K562 (cell line): ENCODE measurements at regions not wholly inside any gene's neighbourhood (a gene's known extent, or its start where the extent isn't known, plus 50 kb on each side); places are given as distances from the start of the nearest gene placed in this dataset.

Experiments used
- ATAC-seq: fragments of 200-7000 bp; cut with Tn5 transposase; 3 replicates; pipeline ENCODE4 v1.9.1; 2020; ENCODE audit warnings: moderate library complexity
- BruUV-seq: library from RNA; stranded (reverse); fragments of 400-500 nt; replicated peaks from 2 replicates; lab custom pipeline; 2021; lab: Mats Ljungman, UMichigan
- CTCF ChIA-PET: fragments of 300-600 bp; formaldehyde crosslinking; extraction: SDS; loops from one replicate; lab custom pipeline; 2021; ENCODE audit warnings: low intra/inter-chr PET ratio; lab: Yijun Ruan, JAX
- POLR2A ChIA-PET: fragments of 300-600, 350-650 bp; sonication (Branson Sonifier 250); formaldehyde crosslinking; extraction: SDS; loops from one replicate; lab custom pipeline; 2021; ENCODE audit warnings: antibody characterized with exemption, inconsistent platforms; lab: Yijun Ruan, JAX
- DNase-seq, 4 experiments: peaks; one replicate each; pipeline versions ENCODE4 v3.0.0 to v3.0.0-alpha.2; 2011 to 2018; ENCODE audit warnings: low spot score in 3 of 4, mixed read lengths in 3 of 4; ENCODE audit errors: extremely low read depth in 1 of 4
- FAIRE-seq: peaks from 2 replicates; lab custom pipeline; 2011; peaks lifted over from hg19 to GRCh38; lab: Jason Lieb, UNC
- H2AFZ ChIP-seq: 2 replicates; pipeline ENCODE4 v1.6.0; 2011; ENCODE audit warnings: low read depth, low read length, control low read depth, inconsistent platforms
- H3K27ac ChIP-seq: fragments of 200-600 bp; 3 replicates; pipeline ENCODE4 v1.8.0; 2011; ENCODE audit warnings: low read depth, mild to moderate bottlenecking, control low read depth, inconsistent platforms, low read length, moderate library complexity, mixed read lengths; ENCODE audit errors: extremely low read depth
- H3K27me3 ChIP-seq, 2 experiments: fragments of 300-600 bp in 1 of 2; 2 replicates in 1 of 2; 3 replicates in 1 of 2; pipeline versions ENCODE4 v1.6.0 to v1.8.0; 2011; ENCODE audit warnings: inconsistent platforms in 2 of 2, low read length in 2 of 2, mild to moderate bottlenecking in 1 of 2, mixed read lengths in 1 of 2, moderate library complexity in 1 of 2; ENCODE audit not compliant: control insufficient read depth in 2 of 2, insufficient read depth in 2 of 2
- H3K36me3 ChIP-seq: fragments of 300-600 bp; 3 replicates; pipeline ENCODE4 v1.8.0; 2011; ENCODE audit warnings: mild to moderate bottlenecking, low read length, inconsistent platforms; ENCODE audit not compliant: control insufficient read depth, insufficient read depth
- H3K4me1 ChIP-seq, 2 experiments: fragments of 200-600 bp in 1 of 2; replicated peaks in 1 of 2; 2 replicates in 1 of 2; 3 replicates in 1 of 2; pipeline versions ENCODE4 v1.5.1 to v1.8.0; 2011; ENCODE audit warnings: inconsistent platforms in 2 of 2, low read length in 2 of 2, mild to moderate bottlenecking in 1 of 2, mixed read lengths in 1 of 2, moderate library complexity in 1 of 2; ENCODE audit not compliant: control insufficient read depth in 2 of 2, insufficient read depth in 2 of 2
- H3K4me2 ChIP-seq: 2 replicates; pipeline ENCODE4 v1.6.1; 2011; ENCODE audit warnings: low read length, control low read depth, inconsistent platforms, mixed read lengths; ENCODE audit not compliant: insufficient read depth
- H3K4me3 ChIP-seq: fragments of 200-600 bp; sonication (generic), shearing (Covaris generic); 2 replicates; pipeline ENCODE4 v1.5.1; 2016; ENCODE audit warnings: control low read depth, inconsistent platforms
- H3K79me2 ChIP-seq: fragments of 200-600 bp; 3 replicates; pipeline ENCODE4 v1.8.0; 2011; ENCODE audit warnings: low read length, inconsistent platforms; ENCODE audit not compliant: control insufficient read depth, insufficient read depth
- H3K9ac ChIP-seq, 2 experiments: 2 replicates each; pipeline versions ENCODE4 v1.6.0 to v1.6.1; 2011; ENCODE audit warnings: low read depth in 2 of 2, low read length in 2 of 2, control low read depth in 1 of 2, inconsistent platforms in 1 of 2, mild to moderate bottlenecking in 1 of 2, mixed read lengths in 1 of 2; ENCODE audit not compliant: insufficient read depth in 1 of 2
- H3K9me1 ChIP-seq: one replicate; pipeline ENCODE4 v1.6.0; 2011; ENCODE audit warnings: inconsistent platforms, mild to moderate bottlenecking, low read length, moderate library complexity; ENCODE audit not compliant: control insufficient read depth, insufficient read depth
- H3K9me3 ChIP-seq: replicated peaks from 2 replicates; pipeline ENCODE4 v1.5.1; 2011; ENCODE audit warnings: low read depth, low read length, inconsistent platforms; ENCODE audit not compliant: control insufficient read depth, insufficient read depth
- H4K20me1 ChIP-seq: replicated peaks from 2 replicates; pipeline ENCODE4 v1.6.1; 2011; ENCODE audit warnings: low read length, inconsistent platforms, mixed read lengths; ENCODE audit not compliant: control insufficient read depth, insufficient read depth
- CREBBP ChIP-seq: IDR thresholded peaks from one replicate; pipeline ENCODE4 v1.6.1; 2012; ENCODE audit warnings: low read depth, mild to moderate bottlenecking, control low read depth, inconsistent platforms, low read length
- DNMT1 ChIP-seq: fragments of 450-650 bp; IDR thresholded peaks from 2 replicates; pipeline ENCODE4 v1.6.1; 2016; ENCODE audit warnings: antibody characterized with exemption, mild to moderate bottlenecking
- FOXJ3 ChIP-seq: sonication (generic); formaldehyde crosslinking; IDR thresholded peaks from 2 replicates; pipeline ENCODE4 v1.4.0; 2020; ENCODE audit warnings: mild to moderate bottlenecking, missing genetic modification reagents
- KDM1A ChIP-seq, 2 experiments: fragments of 450-650 bp; IDR thresholded peaks; 2 replicates each; pipeline ENCODE4 v1.6.1; 2016; ENCODE audit warnings: mild to moderate bottlenecking in 2 of 2
- SPI1 ChIP-seq: IDR thresholded peaks from 2 replicates; pipeline ENCODE4 v1.6.1; 2011; ENCODE audit warnings: low read depth, low read length, control low read depth, borderline replicate concordance
- ZBTB17 ChIP-seq: fragments of 450-650 bp; formaldehyde crosslinking; IDR thresholded peaks from 2 replicates; pipeline ENCODE4 v1.4.0; 2020; ENCODE audit warnings: mild to moderate bottlenecking
- ZEB2 ChIP-seq: fragments of 450-650 bp; IDR thresholded peaks from 2 replicates; pipeline ENCODE4 v1.6.1; 2016
- ZNF143 ChIP-seq: sonication (generic); formaldehyde crosslinking; IDR thresholded peaks from 2 replicates; pipeline ENCODE4 v1.9.0; 2022; ENCODE audit warnings: mild to moderate bottlenecking, missing genetic modification reagents
- ZNF436 ChIP-seq: fragments of 250-450, 450-650 bp; sonication (Bioruptor Pico); formaldehyde crosslinking; IDR thresholded peaks from 2 replicates; pipeline ENCODE4 v1.7.0; 2020; ENCODE audit warnings: mild to moderate bottlenecking
- ZNF699 ChIP-seq: fragments of 250-450 bp; sonication (Bioruptor Pico); IDR thresholded peaks from 2 replicates; pipeline ENCODE4 v1.8.0; 2021; ENCODE audit warnings: mild to moderate bottlenecking, moderate library complexity; ENCODE audit not compliant: insufficient replicate concordance
- WGBS: fragments of 100-300 bp; shearing (Covaris generic); methylation state at CpG from one replicate; pipeline ENCODE4 v1.1.6; 2016; ENCODE audit warnings: low coverage, mixed read lengths; ENCODE audit not compliant: insufficient coverage; ENCODE audit errors: missing lambda C conversion rate; 5-methylcytosine and 5-hydroxymethylcytosine counted together
- in situ Hi-C: fragments of 300-500 bp; cut with MboI; formaldehyde crosslinking; loops from 4 replicates; pipeline ENCODE4 v1.15.0; 2018; ENCODE audit warnings: inconsistent platforms, mixed read lengths
- intact Hi-C: fragments of 100-400 bp; cut with micrococcal nuclease; formaldehyde crosslinking; loops from 2 replicates; pipeline ENCODE4 v1.14.2; 2022
- TF ChIP-seq, protein P1 (sequence below): fragments of 450-650 bp; formaldehyde crosslinking; IDR thresholded peaks from 2 replicates; pipeline ENCODE4 v1.4.0; 2020; ENCODE audit warnings: mild to moderate bottlenecking, moderate library complexity
- TF ChIP-seq, protein P2 (sequence below): fragments of 450-650 bp; formaldehyde crosslinking; IDR thresholded peaks from 2 replicates; pipeline ENCODE4 v1.4.0; 2022; ENCODE audit warnings: mild to moderate bottlenecking, moderate library complexity
- TF ChIP-seq, protein P3 (sequence below): fragments of 250-450 bp; sonication (Bioruptor Pico); IDR thresholded peaks from 2 replicates; pipeline ENCODE4 v1.5.0; 2020; ENCODE audit warnings: mild to moderate bottlenecking, borderline replicate concordance
- TF ChIP-seq, protein P4 (sequence below): sonication (generic); formaldehyde crosslinking; IDR thresholded peaks from 2 replicates; pipeline ENCODE4 v1.8.0; 2022; ENCODE audit warnings: mild to moderate bottlenecking, low read depth, missing genetic modification reagents
- TF ChIP-seq, protein P5 (sequence below): sonication (generic); IDR thresholded peaks from 2 replicates; pipeline ENCODE4 v1.6.1; 2016

DNA sequence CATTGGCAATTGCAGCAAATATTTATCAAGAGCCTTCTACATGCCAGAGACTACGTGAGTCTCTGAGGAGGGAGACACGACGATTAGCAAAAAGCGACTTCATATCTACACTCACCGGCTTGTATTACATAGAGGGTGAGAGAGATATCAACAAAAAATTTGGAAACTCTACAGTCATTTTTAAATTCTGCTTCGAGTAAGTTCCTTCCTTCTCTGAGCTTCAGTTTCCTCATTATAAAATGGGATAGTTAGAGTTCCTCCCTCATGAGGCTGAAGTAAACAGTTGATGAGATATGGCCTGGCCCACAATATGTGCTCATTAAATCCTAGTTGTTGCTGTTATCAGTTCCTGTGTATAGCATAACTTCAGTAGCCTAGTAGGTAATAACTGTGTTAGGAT lies 64.1 kb upstream of the SIRPA start (continued):
- TF ChIP-seq, protein P1, sequence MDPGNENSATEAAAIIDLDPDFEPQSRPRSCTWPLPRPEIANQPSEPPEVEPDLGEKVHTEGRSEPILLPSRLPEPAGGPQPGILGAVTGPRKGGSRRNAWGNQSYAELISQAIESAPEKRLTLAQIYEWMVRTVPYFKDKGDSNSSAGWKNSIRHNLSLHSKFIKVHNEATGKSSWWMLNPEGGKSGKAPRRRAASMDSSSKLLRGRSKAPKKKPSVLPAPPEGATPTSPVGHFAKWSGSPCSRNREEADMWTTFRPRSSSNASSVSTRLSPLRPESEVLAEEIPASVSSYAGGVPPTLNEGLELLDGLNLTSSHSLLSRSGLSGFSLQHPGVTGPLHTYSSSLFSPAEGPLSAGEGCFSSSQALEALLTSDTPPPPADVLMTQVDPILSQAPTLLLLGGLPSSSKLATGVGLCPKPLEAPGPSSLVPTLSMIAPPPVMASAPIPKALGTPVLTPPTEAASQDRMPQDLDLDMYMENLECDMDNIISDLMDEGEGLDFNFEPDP (CRISPR knock-in tag), result no peak
- TF ChIP-seq, protein P2, sequence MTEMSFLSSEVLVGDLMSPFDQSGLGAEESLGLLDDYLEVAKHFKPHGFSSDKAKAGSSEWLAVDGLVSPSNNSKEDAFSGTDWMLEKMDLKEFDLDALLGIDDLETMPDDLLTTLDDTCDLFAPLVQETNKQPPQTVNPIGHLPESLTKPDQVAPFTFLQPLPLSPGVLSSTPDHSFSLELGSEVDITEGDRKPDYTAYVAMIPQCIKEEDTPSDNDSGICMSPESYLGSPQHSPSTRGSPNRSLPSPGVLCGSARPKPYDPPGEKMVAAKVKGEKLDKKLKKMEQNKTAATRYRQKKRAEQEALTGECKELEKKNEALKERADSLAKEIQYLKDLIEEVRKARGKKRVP (CRISPR knock-in tag), result no peak
- TF ChIP-seq FOXJ3 (CRISPR knock-in tag) (no peak), ZEB2 (no peak)
- TF ChIP-seq, all 486 proteins: peak for 0

DNA sequence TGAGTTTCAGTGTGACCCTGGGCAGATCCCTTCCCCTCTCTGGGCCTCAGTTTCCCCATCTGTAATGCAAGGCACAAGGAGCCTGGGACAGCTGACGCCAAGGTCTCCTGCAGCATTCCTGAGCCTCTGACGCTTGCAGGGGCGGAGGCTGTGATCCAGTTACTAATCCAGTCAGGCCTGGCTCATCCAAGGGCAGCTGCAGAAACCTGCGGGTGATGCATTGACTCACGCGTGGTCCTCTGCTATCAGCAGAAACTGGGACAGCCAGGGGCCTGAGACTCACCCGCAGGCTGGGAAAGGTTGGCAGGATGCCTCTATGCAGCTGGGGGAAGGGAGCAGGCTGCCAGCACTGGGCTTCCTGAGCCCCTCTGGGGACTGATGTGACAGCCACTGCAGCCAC lies 65.0 kb upstream of the SIRPA start:
- Histone ChIP-seq H3K27me3 (peaks cover 0 to 7% of the 10 kb centered on the region in 2 experiments; a peak in 2 of 5 replicates), H3K9me1 (no peaks in the 10 kb centered on the region), H2AFZ (no peak overlapping the region), H3K36me3 (no peaks in the 10 kb centered on the region), H3K4me1 (no peaks in the 10 kb centered on the region), H3K79me2 (no peaks in the 10 kb centered on the region), H3K27ac (no peak overlapping the region), H3K4me2 (no peak overlapping the region), H3K4me3 (no peak overlapping the region), H3K9ac (no peak overlapping the region), H3K9me3 (no peaks in the 10 kb centered on the region), H4K20me1 (no peaks in the 10 kb centered on the region)
- no peak for FAIRE-seq
- intact Hi-C loops (no loop called here), in situ Hi-C loops (no loop called here)
- no peak for ATAC-seq
- 0% methylated on average over 4 of the region's 7 CpGs for WGBS
- DNase-seq, result no peak
- POLR2A ChIA-PET, result no interaction called here
- CTCF ChIA-PET, result no interaction called here
- no TSS peak for BruUV-seq
- TF ChIP-seq KDM1A (IDR thresholded peaks at IDR 0.05) (no peak), ZNF436 (no peak), SPI1 (no peak), CREBBP (no peak), ZNF143 (CRISPR knock-in tag) (no peak), DNMT1 (no peak), ZNF699 (CRISPR knock-in tag) (no peak), ZBTB17 (CRISPR knock-in tag) (no peak)
- TF ChIP-seq, protein P3, sequence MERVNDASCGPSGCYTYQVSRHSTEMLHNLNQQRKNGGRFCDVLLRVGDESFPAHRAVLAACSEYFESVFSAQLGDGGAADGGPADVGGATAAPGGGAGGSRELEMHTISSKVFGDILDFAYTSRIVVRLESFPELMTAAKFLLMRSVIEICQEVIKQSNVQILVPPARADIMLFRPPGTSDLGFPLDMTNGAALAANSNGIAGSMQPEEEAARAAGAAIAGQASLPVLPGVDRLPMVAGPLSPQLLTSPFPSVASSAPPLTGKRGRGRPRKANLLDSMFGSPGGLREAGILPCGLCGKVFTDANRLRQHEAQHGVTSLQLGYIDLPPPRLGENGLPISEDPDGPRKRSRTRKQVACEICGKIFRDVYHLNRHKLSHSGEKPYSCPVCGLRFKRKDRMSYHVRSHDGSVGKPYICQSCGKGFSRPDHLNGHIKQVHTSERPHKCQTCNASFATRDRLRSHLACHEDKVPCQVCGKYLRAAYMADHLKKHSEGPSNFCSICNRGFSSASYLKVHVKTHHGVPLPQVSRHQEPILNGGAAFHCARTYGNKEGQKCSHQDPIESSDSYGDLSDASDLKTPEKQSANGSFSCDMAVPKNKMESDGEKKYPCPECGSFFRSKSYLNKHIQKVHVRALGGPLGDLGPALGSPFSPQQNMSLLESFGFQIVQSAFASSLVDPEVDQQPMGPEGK (CRISPR knock-in tag), result no peak
- TF ChIP-seq, protein P4, sequence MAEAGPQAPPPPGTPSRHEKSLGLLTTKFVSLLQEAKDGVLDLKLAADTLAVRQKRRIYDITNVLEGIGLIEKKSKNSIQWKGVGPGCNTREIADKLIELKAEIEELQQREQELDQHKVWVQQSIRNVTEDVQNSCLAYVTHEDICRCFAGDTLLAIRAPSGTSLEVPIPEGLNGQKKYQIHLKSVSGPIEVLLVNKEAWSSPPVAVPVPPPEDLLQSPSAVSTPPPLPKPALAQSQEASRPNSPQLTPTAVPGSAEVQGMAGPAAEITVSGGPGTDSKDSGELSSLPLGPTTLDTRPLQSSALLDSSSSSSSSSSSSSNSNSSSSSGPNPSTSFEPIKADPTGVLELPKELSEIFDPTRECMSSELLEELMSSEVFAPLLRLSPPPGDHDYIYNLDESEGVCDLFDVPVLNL, result no peak
- TF ChIP-seq, protein P5, sequence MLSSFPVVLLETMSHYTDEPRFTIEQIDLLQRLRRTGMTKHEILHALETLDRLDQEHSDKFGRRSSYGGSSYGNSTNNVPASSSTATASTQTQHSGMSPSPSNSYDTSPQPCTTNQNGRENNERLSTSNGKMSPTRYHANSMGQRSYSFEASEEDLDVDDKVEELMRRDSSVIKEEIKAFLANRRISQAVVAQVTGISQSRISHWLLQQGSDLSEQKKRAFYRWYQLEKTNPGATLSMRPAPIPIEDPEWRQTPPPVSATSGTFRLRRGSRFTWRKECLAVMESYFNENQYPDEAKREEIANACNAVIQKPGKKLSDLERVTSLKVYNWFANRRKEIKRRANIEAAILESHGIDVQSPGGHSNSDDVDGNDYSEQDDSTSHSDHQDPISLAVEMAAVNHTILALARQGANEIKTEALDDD, result no peak
